ENCODE measurements at regions not wholly inside any gene's neighbourhood (a gene's known extent, or its start where the extent isn't known, plus 50 kb on each side); places are given as distances from the start of the nearest gene placed in this dataset.
"Not testable (repeated sequence)": the region's sequence is repeated elsewhere in the genome, so short reads cannot be mapped to it uniquely, and the experiment has no call there.

DNA sequence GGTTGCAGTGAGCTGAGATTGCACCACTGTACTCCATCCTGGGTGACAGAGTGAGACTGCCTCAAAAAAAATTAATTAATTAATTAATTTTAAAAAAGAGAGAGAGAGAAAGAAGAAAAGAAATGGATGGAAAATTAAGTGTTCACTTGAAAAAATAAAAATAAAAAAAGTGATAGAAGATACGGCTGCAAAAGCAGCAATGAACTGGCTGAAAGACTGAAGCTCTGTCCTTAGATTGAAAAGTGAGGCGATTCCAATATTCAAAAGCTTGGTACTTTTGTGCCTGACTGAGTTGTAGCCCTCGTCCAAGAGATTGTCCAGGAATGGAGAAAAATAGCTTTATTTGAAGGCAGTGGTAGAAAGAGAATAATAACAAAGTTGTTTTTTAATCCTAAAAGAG is 154.6 kb downstream of the ADSS2 start:
- no peak for DNase-seq (ENCODE audit: low read depth)

DNA sequence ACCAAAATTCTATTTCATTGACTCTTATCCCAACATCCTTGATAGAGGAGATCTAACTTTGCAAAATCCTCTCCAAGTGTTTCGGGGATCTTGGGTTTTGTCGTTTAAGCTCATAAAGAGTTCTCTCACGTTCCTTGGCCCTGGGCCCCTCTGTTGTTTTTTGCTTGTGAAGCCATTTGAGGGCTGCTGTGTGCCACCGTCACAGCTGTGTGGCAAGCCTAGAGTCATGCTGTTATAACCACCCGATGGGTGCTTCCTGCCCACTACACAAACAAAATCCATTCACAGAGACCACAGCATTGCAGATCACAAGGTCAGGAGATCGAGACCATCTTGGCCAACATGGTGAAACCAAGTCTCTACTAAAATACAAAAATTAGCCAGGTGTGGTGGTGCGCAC is 154.1 kb downstream of the ADSS2 start:
- DNase-seq (ENCODE audit: low read depth) = no peak

DNA sequence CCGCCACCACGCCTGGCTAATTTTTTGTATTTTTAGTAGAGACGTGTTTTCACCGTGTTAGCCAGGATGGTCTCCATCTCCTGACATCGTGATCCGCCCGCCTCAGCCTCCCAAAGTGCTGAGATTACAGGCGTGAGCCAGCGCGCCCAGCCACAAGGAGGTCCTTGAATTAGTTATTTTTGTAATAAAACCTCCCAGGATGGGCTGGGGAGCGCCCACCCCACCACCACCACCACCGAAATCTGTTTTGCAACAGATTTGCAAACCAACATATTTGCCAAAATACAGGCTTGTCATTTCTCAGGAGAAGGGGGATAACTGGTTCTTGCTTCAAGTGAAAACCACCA is 151.7 kb downstream of the ADSS2 start:
- not testable (repeated sequence) for DNase-seq (ENCODE audit: low read depth)

- no peak for DNase-seq (ENCODE audit: low read depth)
These were observed 150.0 kb downstream of the ADSS2 start for GRCh38 chr1:244301595-244302130.

- no peak for DNase-seq (ENCODE audit: low read depth)
These were observed 148.7 kb downstream of the ADSS2 start for GRCh38 chr1:244302876-244303609.

DNA sequence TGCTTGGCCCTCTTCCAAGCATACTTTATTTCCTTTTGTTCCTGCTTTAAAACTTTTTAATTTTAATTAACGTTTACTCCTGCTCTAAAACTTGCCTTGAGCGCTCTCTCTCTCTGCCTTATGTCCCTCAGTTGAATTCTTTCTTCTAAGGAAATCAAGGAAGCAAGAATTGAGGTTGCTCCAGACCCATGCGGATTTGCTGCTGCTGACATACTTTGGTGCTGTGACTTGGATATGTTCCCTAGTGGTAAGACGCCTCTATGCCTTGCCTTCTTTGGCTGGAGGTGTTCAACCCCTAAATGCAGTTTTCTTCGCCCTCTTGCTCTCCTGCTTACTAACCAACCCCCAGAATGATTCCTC is 148.1 kb downstream of the ADSS2 start:
- no peak for DNase-seq (ENCODE audit: low read depth)

- no peak for DNase-seq (ENCODE audit: low read depth)
These were observed 147.6 kb downstream of the ADSS2 start for GRCh38 chr1:244304156-244304555.

- DNase-seq (ENCODE audit: low read depth) = no peak
These were observed 147.1 kb downstream of the ADSS2 start for GRCh38 chr1:244304656-244305055.

GRCh38 chr1:244305776-244306341 is 145.8 kb downstream of the ADSS2 start:
- no peak for DNase-seq (ENCODE audit: low read depth)

DNA sequence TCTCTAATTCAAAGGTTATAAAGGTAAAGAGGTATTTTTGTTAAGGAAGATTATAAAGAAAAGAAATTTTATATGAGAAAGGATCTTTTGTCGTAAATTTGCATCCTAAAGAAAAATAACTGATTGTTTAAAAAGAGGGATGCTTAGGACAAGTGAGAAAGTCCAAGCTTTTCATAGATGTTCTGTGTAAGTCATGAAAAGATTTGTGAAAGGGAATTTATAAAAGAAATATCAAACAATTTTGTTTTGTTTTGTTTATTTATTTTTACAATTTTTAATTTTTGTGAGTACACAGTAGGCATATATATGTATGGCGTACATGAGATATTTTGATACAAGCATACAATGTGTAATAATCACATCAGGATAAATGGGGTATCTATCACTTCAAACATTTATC is 145.2 kb downstream of the ADSS2 start:
- no peak for DNase-seq (ENCODE audit: low read depth)

GRCh38 chr1:244309191-244309590 is 142.5 kb downstream of the ADSS2 start:
- DNase-seq (ENCODE audit: low read depth) = not testable (repeated sequence)

DNA sequence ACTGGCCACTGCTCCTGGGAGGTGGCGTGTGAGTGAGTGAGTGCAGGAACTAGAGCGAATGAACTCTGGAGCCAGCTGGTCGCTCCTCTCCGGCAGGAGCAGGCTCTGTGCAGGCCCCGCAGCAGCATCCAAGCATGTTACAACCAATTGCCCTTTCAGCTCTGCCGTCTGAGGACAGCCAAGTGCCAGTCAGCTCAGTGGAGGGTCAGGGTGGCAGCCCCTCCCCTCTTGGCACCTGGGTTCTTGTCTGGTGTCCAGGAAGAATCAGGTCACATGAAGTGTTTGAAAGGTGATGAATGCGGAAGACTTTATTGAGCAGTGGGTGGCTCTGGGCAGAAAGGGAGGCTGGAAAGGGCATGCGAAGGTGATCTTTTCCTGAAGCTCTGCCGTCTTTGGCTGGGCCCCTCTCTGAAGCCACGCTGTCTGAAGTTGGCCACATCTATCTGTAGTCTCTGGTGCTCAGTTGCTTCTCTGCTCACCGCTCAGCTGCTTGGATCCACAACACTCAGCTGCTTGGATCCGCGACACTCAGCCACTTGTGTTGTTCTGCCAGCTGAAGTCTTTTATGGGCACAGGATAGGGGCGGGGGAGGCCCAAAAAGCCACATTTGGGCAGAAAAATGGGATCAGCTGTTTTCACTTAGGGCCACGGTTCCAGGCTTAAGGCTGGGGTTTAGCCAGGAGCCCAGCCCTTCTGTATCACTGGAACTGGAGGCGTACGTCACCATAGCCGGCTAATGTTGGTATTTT is 139.8 kb downstream of the ADSS2 start:
- DNase-seq (ENCODE audit: low read depth) = no peak

- DNase-seq (ENCODE audit: low read depth) = no peak
These were observed 138.4 kb downstream of the ADSS2 start for GRCh38 chr1:244313346-244313745.

- DNase-seq (ENCODE audit: low read depth) = no peak
These were observed 136.7 kb downstream of the ADSS2 start for GRCh38 chr1:244314921-244315559.

DNA sequence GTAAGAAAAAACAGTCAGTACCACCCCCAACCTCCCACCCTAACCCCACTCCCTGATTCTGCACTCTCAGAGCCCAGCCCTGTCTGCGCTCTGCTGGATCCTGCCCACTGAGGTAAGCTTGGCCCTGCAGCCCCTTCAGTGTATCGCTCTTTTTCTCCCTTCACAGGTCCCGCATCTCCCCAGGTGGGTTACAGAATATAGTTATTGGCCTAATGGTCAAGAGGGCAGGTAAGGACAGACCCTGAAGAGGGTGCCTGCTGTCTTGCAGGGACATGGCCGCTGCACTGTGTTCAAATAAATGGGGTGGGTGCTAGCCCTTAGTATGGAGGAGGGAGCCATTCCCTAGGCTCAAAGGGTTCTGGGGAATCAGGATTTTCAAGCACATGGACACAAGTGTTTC is 135.7 kb downstream of the ADSS2 start:
- no peak for DNase-seq (ENCODE audit: low read depth)

GRCh38 chr1:244316407-244316806 is 135.3 kb downstream of the ADSS2 start:
- no peak for DNase-seq (ENCODE audit: low read depth)

GRCh38 chr1:244316986-244317655 is 134.6 kb downstream of the ADSS2 start:
- no peak for DNase-seq (ENCODE audit: low read depth)

- DNase-seq (ENCODE audit: low read depth) = no peak
These were observed 133.6 kb downstream of the ADSS2 start for GRCh38 chr1:244318078-244318477.

- no peak for DNase-seq (ENCODE audit: low read depth)
These were observed 133.2 kb downstream of the ADSS2 start for GRCh38 chr1:244318512-244318911.

DNA sequence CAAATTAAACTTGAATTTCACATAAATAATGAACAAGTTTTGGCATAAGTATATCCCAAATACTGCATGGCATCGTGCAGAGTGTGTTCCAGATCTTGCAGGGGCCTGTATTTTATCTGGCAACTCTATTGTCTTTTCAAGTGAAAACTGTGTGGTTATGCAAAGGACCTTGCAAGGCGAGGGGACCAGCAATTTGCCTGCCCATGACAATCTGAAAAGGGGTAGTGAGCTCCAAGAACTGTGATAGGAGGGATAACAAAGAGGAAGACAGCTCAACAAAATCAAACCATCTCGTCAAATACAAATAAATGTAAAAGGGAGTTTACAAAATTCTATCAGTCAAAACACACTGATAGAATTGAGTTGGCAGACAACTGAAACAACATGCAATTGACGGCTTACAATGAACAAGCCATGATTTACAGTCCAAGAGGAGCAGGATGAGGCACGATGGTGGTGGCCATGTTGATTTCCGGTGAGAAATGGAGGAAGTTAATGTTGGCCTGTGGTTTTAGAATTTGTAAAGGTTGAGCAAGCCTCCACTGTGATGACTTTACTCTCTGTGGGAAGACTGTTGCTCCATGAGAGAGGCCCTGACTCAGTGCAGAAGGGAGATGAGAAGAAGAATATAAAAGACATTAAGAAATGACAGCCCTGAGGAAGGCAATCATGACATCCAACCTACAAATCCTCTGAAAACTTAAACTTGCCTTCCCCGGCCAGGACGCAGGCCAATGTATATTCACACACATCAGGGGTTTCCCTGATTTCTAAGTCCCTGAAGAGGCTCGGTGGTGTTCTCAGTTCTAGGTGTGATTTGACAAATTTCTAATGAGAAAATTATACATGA is 132.2 kb downstream of the ADSS2 start:
- DNase-seq (ENCODE audit: low read depth) = no peak

GRCh38 chr1:244322181-244322580 is 129.5 kb downstream of the ADSS2 start:
- DNase-seq (ENCODE audit: low read depth) = no peak

Measured in stimulated activated CD8-positive, alpha-beta memory T cell treated with anti-CD3 and anti-CD28 coated beads, Interleukin-15, amount 100 ng/mL, for 1 hour (primary cell).